ENCODE measurements at regions not wholly inside any gene's neighbourhood (a gene's known extent, or its start where the extent isn't known, plus 50 kb on each side); places are given as distances from the start of the nearest gene placed in this dataset.
"Not testable (repeated sequence)": the region's sequence is repeated elsewhere in the genome, so short reads cannot be mapped to it uniquely, and the experiment has no call there.

DNA sequence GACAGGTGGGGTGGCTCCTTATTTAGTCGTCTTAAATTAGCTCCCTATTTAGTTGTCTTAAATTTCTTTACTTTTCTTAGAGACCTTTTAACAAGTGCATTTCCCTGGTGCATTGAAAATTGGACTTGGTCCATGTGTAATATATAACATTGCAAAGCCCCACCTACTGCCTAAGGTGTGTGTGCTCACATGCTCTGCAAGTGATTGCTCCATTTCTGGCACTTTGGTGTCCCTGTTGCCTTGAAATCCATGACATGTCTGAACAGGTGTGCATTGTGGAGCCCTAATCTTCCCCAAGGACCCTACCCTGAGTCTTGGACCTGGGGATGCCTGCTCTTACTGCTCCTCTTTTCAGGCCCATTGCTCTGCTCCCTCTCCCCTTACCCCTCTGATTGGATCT is 80.2 kb downstream of the TRIM43 start:
- H4K20me1 ChIP-seq (ENCODE audit: insufficient read depth); ATAC-seq; H3K9me3 ChIP-seq (ENCODE audit: control insufficient read depth in 1 of 2, insufficient read depth in 1 of 2, low read depth in 1 of 2, low read length in 2 of 2); H3K36me3 ChIP-seq (ENCODE audit: control insufficient read depth in 1 of 2, insufficient read depth in 2 of 2, low read length in 2 of 2); H3K9me2 ChIP-seq (ENCODE audit: insufficient read depth); H3K4me1 ChIP-seq (ENCODE audit: control insufficient read depth in 1 of 2, insufficient read depth in 2 of 2, low read length in 2 of 2); H3K79me2 ChIP-seq (ENCODE audit: insufficient read depth, low read length); H3K27ac ChIP-seq (ENCODE audit: low read depth, low read length); CTCF ChIA-PET; H3K4me3 ChIP-seq (replicated peaks in 1 of 2; ENCODE audit: low read depth in 1 of 2, low read length in 2 of 2); H3K9ac ChIP-seq (ENCODE audit: low read length); H2AFZ ChIP-seq (ENCODE audit: low read depth, low read length, poor library complexity, severe bottlenecking); RAD21 ChIA-PET (ENCODE audit: low non-redundant PET in 1 of 2, low total read pairs in 2 of 2, uncharacterized antibody in 2 of 2, unreplicated experiment in 2 of 2); H3K4me2 ChIP-seq (ENCODE audit: low read length); POLR2A ChIA-PET; intact Hi-C loops (cut with micrococcal nuclease); DNase-seq (ENCODE audit: low read depth, low spot score); BruUV-seq (replicated peaks): not testable (repeated sequence)
- H3K27me3 ChIP-seq (ENCODE audit: insufficient read depth, low read length) = peaks cover 24% of the 10 kb centered on the region; the same call in 1 of the 2 replicates

- ATAC-seq; H3K9me2 ChIP-seq (ENCODE audit: insufficient read depth); BruUV-seq (replicated peaks); POLR2A ChIA-PET; CTCF ChIA-PET; H3K9ac ChIP-seq (ENCODE audit: low read length); H3K36me3 ChIP-seq (ENCODE audit: control insufficient read depth in 1 of 2, insufficient read depth in 2 of 2, low read length in 2 of 2); DNase-seq (ENCODE audit: low read depth, low spot score); H3K4me2 ChIP-seq (ENCODE audit: low read length); H3K4me3 ChIP-seq (replicated peaks in 1 of 2; ENCODE audit: low read depth in 1 of 2, low read length in 2 of 2); H3K9me3 ChIP-seq (ENCODE audit: control insufficient read depth in 1 of 2, insufficient read depth in 1 of 2, low read depth in 1 of 2, low read length in 2 of 2); intact Hi-C loops (cut with micrococcal nuclease); H4K20me1 ChIP-seq (ENCODE audit: insufficient read depth); H3K27ac ChIP-seq (ENCODE audit: low read depth, low read length); H3K79me2 ChIP-seq (ENCODE audit: insufficient read depth, low read length); RAD21 ChIA-PET (ENCODE audit: low non-redundant PET in 1 of 2, low total read pairs in 2 of 2, uncharacterized antibody in 2 of 2, unreplicated experiment in 2 of 2); H2AFZ ChIP-seq (ENCODE audit: low read depth, low read length, poor library complexity, severe bottlenecking); H3K4me1 ChIP-seq (ENCODE audit: control insufficient read depth in 1 of 2, insufficient read depth in 2 of 2, low read length in 2 of 2): not testable (repeated sequence)
- H3K27me3 ChIP-seq (ENCODE audit: insufficient read depth, low read length) = peaks cover 24% of the 10 kb centered on the region; the same call in 1 of the 2 replicates
Observed at GRCh38 chr2:95672500-95672899, 80.7 kb downstream of the TRIM43 start.

- no TSS peak for BruUV-seq (replicated peaks)
- TF ChIP-seq REST (IDR thresholded peaks at IDR 0.05; ENCODE audit: low read depth) (no peak), SRF (IDR thresholded peaks at IDR 0.05; ENCODE audit: low read depth) (no peak), EZH2 (IDR thresholded peaks at IDR 0.05) (no peak), JUND (IDR thresholded peaks at IDR 0.05) (no peak), TCF7L2 (IDR thresholded peaks at IDR 0.05; ENCODE audit: borderline replicate concordance, extremely low read depth, insufficient read depth, insufficient read length) (no peak), FOSL1 (IDR thresholded peaks at IDR 0.05; ENCODE audit: low read depth) (no peak), RAD21 (IDR thresholded peaks at IDR 0.05; ENCODE audit: low read depth) (no peak), ZFX (IDR thresholded peaks at IDR 0.05) (no peak), CEBPB (IDR thresholded peaks at IDR 0.05; ENCODE audit: low read depth) (no peak), POLR2AphosphoS5 (IDR thresholded peaks at IDR 0.05; ENCODE audit: low read depth, low read length) (no peak)
- TF ChIP-seq, protein P1, sequence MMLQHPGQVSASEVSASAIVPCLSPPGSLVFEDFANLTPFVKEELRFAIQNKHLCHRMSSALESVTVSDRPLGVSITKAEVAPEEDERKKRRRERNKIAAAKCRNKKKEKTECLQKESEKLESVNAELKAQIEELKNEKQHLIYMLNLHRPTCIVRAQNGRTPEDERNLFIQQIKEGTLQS (IDR thresholded peaks at IDR 0.05) = no peak
- TF ChIP-seq, protein P2, sequence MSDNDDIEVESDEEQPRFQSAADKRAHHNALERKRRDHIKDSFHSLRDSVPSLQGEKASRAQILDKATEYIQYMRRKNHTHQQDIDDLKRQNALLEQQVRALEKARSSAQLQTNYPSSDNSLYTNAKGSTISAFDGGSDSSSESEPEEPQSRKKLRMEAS (IDR thresholded peaks at IDR 0.05) = no peak
Observed at GRCh38 chr2:95674186-95674585, 82.4 kb downstream of the TRIM43 start.

More at GRCh38 chr2:95674186-95674585, 82.4 kb downstream of the TRIM43 start:
- Histone ChIP-seq H3K4me2 (ENCODE audit: low read length) (no peak overlapping the region), H3K9me3 (ENCODE audit: control insufficient read depth in 1 of 2, insufficient read depth in 1 of 2, low read depth in 1 of 2, low read length in 2 of 2) (no peaks in the 10 kb centered on the region), H2AFZ (ENCODE audit: low read depth, low read length, poor library complexity, severe bottlenecking) (no peak overlapping the region), H4K20me1 (ENCODE audit: insufficient read depth) (no peaks in the 10 kb centered on the region), H3K4me1 (ENCODE audit: control insufficient read depth in 1 of 2, insufficient read depth in 2 of 2, low read length in 2 of 2) (no peaks in the 10 kb centered on the region), H3K9ac (ENCODE audit: low read length) (no peak overlapping the region), H3K79me2 (ENCODE audit: insufficient read depth, low read length) (no peaks in the 10 kb centered on the region), H3K4me3 (replicated peaks in 1 of 2; ENCODE audit: low read depth in 1 of 2, low read length in 2 of 2) (no peak overlapping the region), H3K27me3 (ENCODE audit: insufficient read depth, low read length) (peaks cover 24% of the 10 kb centered on the region; the same call in 1 of the 2 replicates), H3K36me3 (ENCODE audit: control insufficient read depth in 1 of 2, insufficient read depth in 2 of 2, low read length in 2 of 2) (no peaks in the 10 kb centered on the region), H3K27ac (ENCODE audit: low read depth, low read length) (no peak overlapping the region), H3K9me2 (ENCODE audit: insufficient read depth) (no peaks in the 10 kb centered on the region)
- intact Hi-C loops (cut with micrococcal nuclease) = no loop called here
- no peak for DNase-seq (ENCODE audit: low read depth, low spot score)
- CTCF ChIA-PET = no interaction called here
- POLR2A ChIA-PET = no interaction called here
- no peak for ATAC-seq
- RAD21 ChIA-PET (ENCODE audit: low non-redundant PET in 1 of 2, low total read pairs in 2 of 2, uncharacterized antibody in 2 of 2, unreplicated experiment in 2 of 2) = no interaction called here

Measured in HCT116 (cell line).